HFF-Myc (cell line): ENCODE measurements at regions not wholly inside any gene's neighbourhood (a gene's known extent, or its start where the extent isn't known, plus 50 kb on each side); places are given as distances from the start of the nearest gene placed in this dataset.

ENCODE experiments used
- DNase-seq: peaks from one replicate; pipeline ENCODE4 v3.0.0-alpha.2; 2011; ENCODE audit warnings: low read depth; ENCODE audit errors: extremely low read depth
- H3K4me3 ChIP-seq: replicated peaks from 2 replicates; pipeline ENCODE4 v1.5.1; 2011; ENCODE audit warnings: low read depth, mild to moderate bottlenecking, control low read depth, low read length
- TF ChIP-seq, protein P1 (sequence below): IDR thresholded peaks from 2 replicates; pipeline ENCODE4 v1.5.1; 2012; ENCODE audit warnings: mild to moderate bottlenecking, low read depth, low read length, control low read depth; ENCODE audit errors: missing control alignments

DNA sequence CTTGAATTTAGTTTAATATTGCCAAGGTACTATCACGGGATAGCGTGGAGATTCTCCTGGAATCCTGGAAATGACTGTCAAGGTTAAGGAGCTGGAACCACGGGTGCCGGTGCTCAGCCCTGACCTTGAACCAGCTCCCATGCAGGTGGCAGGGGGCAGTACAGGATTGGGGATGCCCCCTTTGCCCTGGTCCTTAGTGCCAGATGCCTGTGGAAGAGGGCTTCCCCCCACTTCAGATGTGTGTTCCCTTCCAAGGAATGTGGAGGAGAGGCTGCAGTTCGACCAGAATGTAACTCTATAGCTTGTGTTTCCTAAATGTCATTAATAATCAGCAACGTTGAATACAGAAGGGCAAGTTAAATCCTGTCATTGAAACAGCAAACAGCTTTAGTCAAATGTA lies 258.9 kb downstream of the VRK1 start:
- DNase-seq: no peak
- H3K4me3 ChIP-seq: no peak overlapping the region
- TF ChIP-seq, protein P1, sequence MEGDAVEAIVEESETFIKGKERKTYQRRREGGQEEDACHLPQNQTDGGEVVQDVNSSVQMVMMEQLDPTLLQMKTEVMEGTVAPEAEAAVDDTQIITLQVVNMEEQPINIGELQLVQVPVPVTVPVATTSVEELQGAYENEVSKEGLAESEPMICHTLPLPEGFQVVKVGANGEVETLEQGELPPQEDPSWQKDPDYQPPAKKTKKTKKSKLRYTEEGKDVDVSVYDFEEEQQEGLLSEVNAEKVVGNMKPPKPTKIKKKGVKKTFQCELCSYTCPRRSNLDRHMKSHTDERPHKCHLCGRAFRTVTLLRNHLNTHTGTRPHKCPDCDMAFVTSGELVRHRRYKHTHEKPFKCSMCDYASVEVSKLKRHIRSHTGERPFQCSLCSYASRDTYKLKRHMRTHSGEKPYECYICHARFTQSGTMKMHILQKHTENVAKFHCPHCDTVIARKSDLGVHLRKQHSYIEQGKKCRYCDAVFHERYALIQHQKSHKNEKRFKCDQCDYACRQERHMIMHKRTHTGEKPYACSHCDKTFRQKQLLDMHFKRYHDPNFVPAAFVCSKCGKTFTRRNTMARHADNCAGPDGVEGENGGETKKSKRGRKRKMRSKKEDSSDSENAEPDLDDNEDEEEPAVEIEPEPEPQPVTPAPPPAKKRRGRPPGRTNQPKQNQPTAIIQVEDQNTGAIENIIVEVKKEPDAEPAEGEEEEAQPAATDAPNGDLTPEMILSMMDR: no peak

DNA sequence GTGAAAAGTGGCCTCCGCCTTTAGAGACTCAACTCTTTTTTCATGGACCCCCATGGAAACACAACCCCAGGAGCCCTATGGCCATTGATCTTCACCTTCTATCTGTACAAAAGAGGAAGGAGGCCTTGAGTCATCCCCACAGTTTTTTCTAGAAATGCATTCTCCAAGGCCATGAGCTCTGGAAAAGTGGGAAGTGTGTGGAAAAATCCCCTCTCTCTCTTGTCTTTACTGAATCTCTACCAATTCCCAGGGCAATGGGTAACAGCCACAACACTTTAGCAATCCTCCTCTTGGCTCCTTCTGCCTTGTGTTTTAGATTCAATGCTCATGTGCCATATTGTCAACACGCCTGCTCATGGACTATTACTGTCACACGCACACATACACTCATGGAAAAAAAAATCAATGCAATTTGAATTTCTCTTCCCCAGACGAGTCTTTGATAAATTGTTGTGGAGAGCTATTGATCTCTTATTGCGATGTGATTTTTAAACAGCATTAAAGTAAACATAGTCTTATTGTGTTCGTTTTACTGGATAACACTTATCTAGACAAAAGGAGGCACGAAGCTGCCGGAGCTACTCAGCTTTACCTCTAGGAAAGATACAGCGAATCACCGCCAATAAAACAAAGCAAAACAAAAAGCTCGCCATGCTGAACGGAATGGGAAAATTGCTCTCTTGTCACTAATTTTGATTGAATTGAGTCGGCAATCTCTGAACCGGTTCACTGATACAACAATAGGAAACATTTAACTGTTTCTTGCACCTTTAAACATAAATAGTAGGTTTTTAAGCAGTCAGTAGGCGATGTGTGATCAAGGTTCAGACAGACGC lies 260.3 kb downstream of the VRK1 start:
- no peak overlapping the region for H3K4me3 ChIP-seq
- DNase-seq: no peak
- TF ChIP-seq, protein P1: no peak

DNA sequence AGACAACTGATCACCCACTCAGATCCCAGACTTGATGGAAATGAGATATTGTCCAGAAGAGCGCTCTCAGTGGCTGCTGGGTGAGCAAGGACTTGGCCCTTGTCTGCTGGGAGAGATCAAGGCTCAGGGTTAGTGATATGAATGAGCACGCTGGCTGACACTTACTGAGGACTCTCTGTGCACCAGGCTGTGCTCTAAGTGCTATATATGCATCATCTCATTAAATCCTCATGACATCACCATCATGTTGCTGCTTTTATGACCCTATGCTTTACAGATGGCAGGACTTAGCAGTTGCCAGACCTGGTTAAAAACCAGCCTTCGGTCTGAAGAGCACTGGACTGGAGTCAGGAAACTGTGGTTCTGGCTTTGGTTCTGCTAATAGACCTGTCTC lies 260.9 kb downstream of the VRK1 start:
- TF ChIP-seq, protein P1: no peak
- no peak overlapping the region for H3K4me3 ChIP-seq
- DNase-seq: no peak

DNA sequence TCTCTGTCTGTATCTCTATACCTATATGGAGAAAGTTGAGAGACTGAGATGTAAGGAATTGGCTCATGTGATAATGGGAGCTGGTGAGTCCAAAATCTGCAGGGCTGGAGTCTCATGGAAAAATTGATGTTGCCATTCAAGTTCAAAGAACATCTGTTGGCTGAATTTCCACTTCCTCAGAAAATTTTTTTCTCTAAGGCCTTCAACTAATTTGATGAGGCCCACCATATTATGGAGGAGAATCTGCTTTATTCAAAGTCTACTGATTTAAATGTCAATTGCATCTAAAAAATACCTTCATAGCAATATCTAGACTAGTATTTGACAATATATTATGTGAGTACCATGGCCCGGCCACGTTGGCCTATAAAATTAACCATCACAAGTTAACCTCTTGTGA lies 261.4 kb downstream of the VRK1 start:
- no peak for DNase-seq
- TF ChIP-seq, protein P1: no peak
- H3K4me3 ChIP-seq: no peak overlapping the region

DNA sequence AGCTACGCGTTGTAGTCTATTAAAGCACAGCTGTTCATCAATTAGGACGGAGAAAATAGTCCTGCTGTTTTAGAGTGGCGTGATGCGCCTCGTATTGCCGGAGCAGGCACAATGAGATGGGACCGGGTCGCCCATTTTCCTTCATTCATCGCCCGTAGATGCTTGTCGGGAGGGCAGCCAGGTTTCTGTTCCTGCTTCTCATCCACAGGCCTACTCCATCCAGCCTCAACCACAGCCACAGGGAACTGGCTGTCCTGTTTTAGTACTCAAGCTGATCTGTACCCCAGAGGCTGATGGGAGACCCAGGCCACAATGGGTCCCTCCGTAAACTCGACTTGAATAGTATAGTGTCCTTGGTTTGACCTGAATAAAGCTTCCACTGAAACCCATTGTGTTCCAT lies 264.0 kb downstream of the VRK1 start:
- TF ChIP-seq, protein P1: no peak
- no peak for DNase-seq

DNA sequence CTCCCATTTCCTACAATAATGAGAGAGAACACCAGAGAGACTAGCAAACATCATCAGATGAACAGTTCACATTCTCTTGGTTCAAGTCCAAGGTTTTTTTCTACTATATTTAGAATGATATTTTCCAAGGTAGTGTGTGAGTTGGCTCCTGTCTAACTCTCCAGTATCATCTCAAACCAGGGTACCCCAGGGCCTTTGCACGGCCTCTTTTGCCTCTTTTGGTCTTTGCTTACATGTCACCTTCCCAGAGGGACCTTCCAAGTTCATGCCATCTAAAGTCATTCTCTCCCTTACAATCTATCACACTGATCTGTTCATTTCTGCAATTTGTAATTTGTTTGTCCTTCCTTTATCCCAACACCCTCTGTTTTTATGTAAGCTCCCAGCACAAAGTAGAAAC lies 264.5 kb downstream of the VRK1 start:
- no peak for DNase-seq
- TF ChIP-seq, protein P1: no peak

More for the DNA sequence above, 264.0 kb downstream of the VRK1 start:
- H3K4me3 ChIP-seq: no peak overlapping the region

More for the DNA sequence above, 264.5 kb downstream of the VRK1 start:
- H3K4me3 ChIP-seq: no peak overlapping the region
